Endothelial cell (in vitro differentiated cells): ENCODE measurements at regions not wholly inside any gene's neighbourhood (a gene's known extent, or its start where the extent isn't known, plus 50 kb on each side); places are given as distances from the start of the nearest gene placed in this dataset.

Source experiments
- DNase-seq: peaks from one replicate; pipeline ENCODE4 v3.0.0; 2021; ENCODE audit warnings: low spot score
- H3K27ac Mint-ChIP-seq: one replicate; pipeline ENCODE4 v1.8.0; 2021; ENCODE audit warnings: mixed read lengths, inconsistent platforms; ENCODE audit not compliant: unreplicated experiment
- H3K27me3 Mint-ChIP-seq: one replicate; pipeline ENCODE4 v1.8.0; 2021; ENCODE audit warnings: mild to moderate bottlenecking, moderate library complexity, mixed read lengths, inconsistent platforms; ENCODE audit not compliant: unreplicated experiment
- H3K36me3 Mint-ChIP-seq: one replicate; pipeline ENCODE4 v1.8.0; 2021; ENCODE audit warnings: mild to moderate bottlenecking, low read depth, mixed read lengths, inconsistent platforms; ENCODE audit not compliant: unreplicated experiment
- H3K4me1 Mint-ChIP-seq: one replicate; pipeline ENCODE4 v1.8.0; 2021; ENCODE audit warnings: mild to moderate bottlenecking, mixed read lengths, inconsistent platforms; ENCODE audit not compliant: unreplicated experiment
- H3K4me3 Mint-ChIP-seq: one replicate; pipeline ENCODE4 v1.8.0; 2021; ENCODE audit warnings: mild to moderate bottlenecking, mixed read lengths, inconsistent platforms; ENCODE audit not compliant: unreplicated experiment
- H3K9me3 Mint-ChIP-seq: one replicate; pipeline ENCODE4 v1.8.0; 2021; ENCODE audit warnings: mixed read lengths, inconsistent platforms; ENCODE audit not compliant: unreplicated experiment
- TF ChIP-seq, protein P1 (sequence below): fragments of 200-600 bp; sonication (generic); IDR thresholded peaks from one replicate; pipeline ENCODE4 v1.5.0; 2021; ENCODE audit warnings: antibody characterized with exemption; ENCODE audit not compliant: unreplicated experiment

DNA sequence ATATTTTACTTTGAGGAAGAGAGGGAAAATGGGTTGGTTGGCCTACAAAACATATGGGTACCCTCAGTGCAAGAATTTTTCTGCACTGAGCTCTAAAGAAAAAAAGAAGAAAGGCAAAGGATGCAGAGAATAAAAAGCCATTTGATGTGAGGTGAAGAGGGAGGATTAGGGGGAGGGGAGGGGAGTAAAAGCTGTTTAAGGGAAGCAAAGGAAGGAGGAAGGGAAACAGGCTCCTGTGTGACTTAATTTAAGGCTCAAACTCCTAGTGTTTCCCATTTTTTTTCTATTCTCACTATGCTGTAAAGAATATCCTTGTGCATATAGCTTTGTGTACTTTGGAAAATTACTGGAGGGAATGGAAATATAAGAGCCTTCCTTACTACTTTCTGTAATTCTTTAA, 78.7 kb downstream of the NKX2-1 start:
- no peak for DNase-seq
- Mint-ChIP-seq H3K36me3 (no peaks in the 10 kb centered on the region), H3K4me3 (no peak overlapping the region), H3K27me3 (peaks cover 2% of the 10 kb centered on the region), H3K9me3 (no peaks in the 10 kb centered on the region), H3K27ac (no peak overlapping the region), H3K4me1 (peaks cover 36% of the 10 kb centered on the region)
- TF ChIP-seq, protein P1, sequence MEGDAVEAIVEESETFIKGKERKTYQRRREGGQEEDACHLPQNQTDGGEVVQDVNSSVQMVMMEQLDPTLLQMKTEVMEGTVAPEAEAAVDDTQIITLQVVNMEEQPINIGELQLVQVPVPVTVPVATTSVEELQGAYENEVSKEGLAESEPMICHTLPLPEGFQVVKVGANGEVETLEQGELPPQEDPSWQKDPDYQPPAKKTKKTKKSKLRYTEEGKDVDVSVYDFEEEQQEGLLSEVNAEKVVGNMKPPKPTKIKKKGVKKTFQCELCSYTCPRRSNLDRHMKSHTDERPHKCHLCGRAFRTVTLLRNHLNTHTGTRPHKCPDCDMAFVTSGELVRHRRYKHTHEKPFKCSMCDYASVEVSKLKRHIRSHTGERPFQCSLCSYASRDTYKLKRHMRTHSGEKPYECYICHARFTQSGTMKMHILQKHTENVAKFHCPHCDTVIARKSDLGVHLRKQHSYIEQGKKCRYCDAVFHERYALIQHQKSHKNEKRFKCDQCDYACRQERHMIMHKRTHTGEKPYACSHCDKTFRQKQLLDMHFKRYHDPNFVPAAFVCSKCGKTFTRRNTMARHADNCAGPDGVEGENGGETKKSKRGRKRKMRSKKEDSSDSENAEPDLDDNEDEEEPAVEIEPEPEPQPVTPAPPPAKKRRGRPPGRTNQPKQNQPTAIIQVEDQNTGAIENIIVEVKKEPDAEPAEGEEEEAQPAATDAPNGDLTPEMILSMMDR: no peak

DNA sequence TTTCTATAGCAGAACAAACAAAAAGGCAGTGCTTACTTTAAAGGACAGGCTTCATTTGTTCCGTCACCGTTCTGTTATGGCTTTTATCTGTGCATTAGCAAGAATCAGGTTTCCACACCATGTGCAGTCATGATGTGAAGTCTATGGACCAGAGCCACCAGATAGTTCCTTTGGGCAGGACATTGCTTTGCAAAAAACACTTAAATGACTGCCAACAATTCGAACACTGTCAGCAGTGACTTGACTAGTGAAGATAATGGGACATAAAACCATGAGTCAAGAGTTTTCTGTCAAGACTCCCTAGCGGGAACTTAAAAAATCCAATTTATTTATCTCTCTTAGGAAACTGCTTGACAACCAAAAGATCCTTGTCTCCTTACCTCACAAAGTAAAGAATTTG, 80.3 kb downstream of the NKX2-1 start:
- H3K4me3 Mint-ChIP-seq: no peak overlapping the region
- H3K36me3 Mint-ChIP-seq: no peaks in the 10 kb centered on the region
- peaks cover 30% of the 10 kb centered on the region for H3K4me1 Mint-ChIP-seq
- H3K27ac Mint-ChIP-seq: no peak overlapping the region
- TF ChIP-seq, protein P1: no peak
- no peak for DNase-seq
- no peaks in the 10 kb centered on the region for H3K9me3 Mint-ChIP-seq
- peaks cover 2% of the 10 kb centered on the region for H3K27me3 Mint-ChIP-seq

DNA sequence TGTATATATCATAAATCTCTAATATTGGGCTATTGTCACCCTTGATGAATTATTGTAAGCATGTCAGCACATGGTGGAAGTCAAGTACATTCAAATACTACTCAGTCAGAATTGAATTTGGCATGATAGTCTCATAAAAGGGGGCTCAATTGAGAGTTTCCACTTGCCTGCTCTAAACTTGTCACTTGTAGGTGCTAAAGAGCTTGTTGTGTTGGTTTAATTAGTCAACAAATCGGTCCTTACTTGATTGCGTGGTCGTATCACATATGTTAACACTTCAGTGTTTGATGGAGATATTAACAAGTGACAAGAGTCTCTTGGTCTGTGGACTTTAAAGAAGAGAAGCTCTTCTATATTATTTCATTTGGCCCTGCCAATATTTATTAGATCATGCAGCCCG, 81.1 kb downstream of the NKX2-1 start:
- no peak for DNase-seq
- Mint-ChIP-seq H3K4me3 (no peak overlapping the region), H3K4me1 (peaks cover 25% of the 10 kb centered on the region), H3K9me3 (no peaks in the 10 kb centered on the region), H3K36me3 (no peaks in the 10 kb centered on the region), H3K27me3 (peaks cover 2% of the 10 kb centered on the region), H3K27ac (no peak overlapping the region)
- TF ChIP-seq, protein P1: no peak

DNA sequence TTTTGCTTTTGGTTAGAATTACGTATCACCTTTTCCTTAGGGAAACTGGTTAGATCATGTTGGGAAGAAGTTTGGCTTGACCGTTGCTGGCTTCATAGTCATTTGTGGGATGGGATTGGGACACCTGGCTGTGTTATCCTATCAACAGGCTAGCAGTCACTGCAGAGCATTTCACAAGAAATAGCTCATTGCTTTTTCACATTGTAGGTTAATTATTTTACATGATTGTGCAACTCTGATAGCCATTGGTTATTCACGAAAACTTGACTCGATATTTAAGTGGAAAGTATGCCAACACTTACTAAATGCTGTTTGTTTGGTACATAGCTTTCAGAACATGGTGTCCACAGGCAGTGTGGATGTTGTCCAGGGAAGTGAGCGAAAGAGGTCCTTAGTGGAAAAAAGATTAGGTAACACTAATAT, 89.4 kb downstream of the NKX2-1 start:
- Mint-ChIP-seq H3K4me1 (no peaks in the 10 kb centered on the region), H3K9me3 (no peaks in the 10 kb centered on the region), H3K27me3 (no peaks in the 10 kb centered on the region), H3K36me3 (no peaks in the 10 kb centered on the region), H3K4me3 (no peak overlapping the region), H3K27ac (no peak overlapping the region)
- TF ChIP-seq, protein P1: no peak
- no peak for DNase-seq

DNA sequence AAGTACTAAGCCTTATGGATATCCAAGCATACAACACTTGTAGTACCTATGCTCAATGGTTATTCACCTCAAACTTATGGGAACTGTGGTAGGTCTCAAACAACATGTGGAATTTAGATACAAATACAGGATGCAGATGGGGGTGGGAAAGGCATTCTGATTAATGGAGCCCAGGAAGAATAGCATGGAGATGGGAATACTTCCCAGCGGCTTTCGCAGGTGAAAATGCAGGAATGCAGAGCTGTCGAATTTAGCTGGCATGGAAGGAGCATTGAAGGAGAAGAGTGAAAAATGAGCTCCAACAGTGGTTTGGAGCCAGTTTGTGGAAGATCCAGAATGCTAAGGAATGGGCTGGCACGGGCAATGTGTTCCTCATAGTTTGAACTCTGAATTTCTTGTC, 89.9 kb downstream of the NKX2-1 start:
- Mint-ChIP-seq H3K27ac (no peak overlapping the region), H3K4me3 (no peak overlapping the region), H3K27me3 (no peaks in the 10 kb centered on the region), H3K9me3 (no peaks in the 10 kb centered on the region), H3K36me3 (no peaks in the 10 kb centered on the region), H3K4me1 (no peaks in the 10 kb centered on the region)
- TF ChIP-seq, protein P1: no peak
- DNase-seq: no peak
